IPS-20b (cell line): ENCODE measurements at regions not wholly inside any gene's neighbourhood (a gene's known extent, or its start where the extent isn't known, plus 50 kb on each side); places are given as distances from the start of the nearest gene placed in this dataset.
"Not testable (repeated sequence)": the region's sequence is repeated elsewhere in the genome, so short reads cannot be mapped to it uniquely, and the experiment has no call there.

Experiments
- H3K27ac ChIP-seq: one replicate; pipeline ENCODE4 v1.5.1; 2013; ENCODE audit warnings: low read length
- H3K27me3 ChIP-seq: 2 replicates; pipeline ENCODE4 v1.6.1; 2013; ENCODE audit warnings: mild to moderate bottlenecking, low read length, inconsistent platforms; ENCODE audit not compliant: insufficient read depth
- H3K36me3 ChIP-seq: 2 replicates; pipeline ENCODE4 v1.6.1; 2013; ENCODE audit warnings: low read depth, mild to moderate bottlenecking, inconsistent platforms, low read length, moderate library complexity; ENCODE audit not compliant: insufficient read depth
- H3K4me1 ChIP-seq: 2 replicates; pipeline ENCODE4 v1.6.1; 2013; ENCODE audit warnings: mild to moderate bottlenecking, control low read depth, inconsistent platforms, low read length, moderate library complexity; ENCODE audit not compliant: insufficient read depth
- H3K4me3 ChIP-seq: 2 replicates; pipeline ENCODE4 v1.5.1; 2013; ENCODE audit warnings: mild to moderate bottlenecking, low read length, inconsistent platforms
- H3K9ac ChIP-seq: 2 replicates; pipeline ENCODE4 v1.6.1; 2013; ENCODE audit warnings: low read depth, mild to moderate bottlenecking, inconsistent platforms, low read length, moderate library complexity
- H3K9me3 ChIP-seq: 2 replicates; pipeline ENCODE4 v1.6.1; 2013; ENCODE audit warnings: mild to moderate bottlenecking, low read depth, low read length, inconsistent platforms; ENCODE audit not compliant: insufficient read depth

DNA sequence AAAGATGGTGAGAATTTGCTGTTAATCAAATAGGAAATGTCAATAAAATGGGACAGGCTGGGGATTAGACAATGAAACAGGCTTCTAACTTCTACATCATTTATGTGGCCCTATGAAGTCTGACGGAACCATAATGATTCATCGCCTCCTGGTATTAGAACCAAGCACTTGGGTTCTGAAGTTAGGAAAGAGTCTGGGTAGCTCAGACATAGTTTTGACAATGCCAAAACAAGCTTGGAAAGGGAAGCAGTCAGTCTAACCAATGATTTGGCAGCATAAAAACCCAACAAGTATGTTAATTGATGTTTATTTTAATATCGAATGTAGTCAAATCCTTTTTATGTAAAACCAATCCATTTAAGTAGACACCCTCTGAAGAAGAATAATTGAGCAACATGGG, 160.8 kb upstream of the RSPO3 start:
- Histone ChIP-seq H3K9ac (no peak overlapping the region), H3K27me3 (no peaks in the 10 kb centered on the region), H3K27ac (no peak overlapping the region), H3K4me3 (no peak overlapping the region), H3K36me3 (no peaks in the 10 kb centered on the region), H3K9me3 (no peaks in the 10 kb centered on the region), H3K4me1 (no peaks in the 10 kb centered on the region)

DNA sequence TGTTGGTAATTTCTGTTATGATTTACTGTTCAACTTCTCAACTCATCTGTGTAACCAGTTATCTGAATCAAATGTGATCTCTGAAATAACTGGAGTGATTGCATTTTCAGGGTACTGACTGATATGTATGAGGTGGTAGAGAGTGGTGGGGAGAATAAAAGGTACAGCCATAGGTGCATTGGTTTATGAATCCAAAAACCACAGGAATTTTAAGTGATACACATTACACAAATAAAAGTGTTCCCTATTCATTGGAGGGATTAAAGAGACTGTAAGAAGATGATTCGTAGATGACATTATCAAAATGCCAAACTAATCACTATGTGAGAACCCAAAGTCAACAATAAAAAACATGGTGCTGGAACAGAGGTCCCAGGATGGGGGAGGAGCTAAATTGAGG, 158.7 kb upstream of the RSPO3 start:
- Histone ChIP-seq H3K27me3 (no peaks in the 10 kb centered on the region), H3K4me3 (no peak overlapping the region), H3K36me3 (no peaks in the 10 kb centered on the region), H3K27ac (no peak overlapping the region), H3K9me3 (no peaks in the 10 kb centered on the region), H3K9ac (no peak overlapping the region), H3K4me1 (peaks cover 8% of the 10 kb centered on the region; the same call in 1 of the 2 replicates)

DNA sequence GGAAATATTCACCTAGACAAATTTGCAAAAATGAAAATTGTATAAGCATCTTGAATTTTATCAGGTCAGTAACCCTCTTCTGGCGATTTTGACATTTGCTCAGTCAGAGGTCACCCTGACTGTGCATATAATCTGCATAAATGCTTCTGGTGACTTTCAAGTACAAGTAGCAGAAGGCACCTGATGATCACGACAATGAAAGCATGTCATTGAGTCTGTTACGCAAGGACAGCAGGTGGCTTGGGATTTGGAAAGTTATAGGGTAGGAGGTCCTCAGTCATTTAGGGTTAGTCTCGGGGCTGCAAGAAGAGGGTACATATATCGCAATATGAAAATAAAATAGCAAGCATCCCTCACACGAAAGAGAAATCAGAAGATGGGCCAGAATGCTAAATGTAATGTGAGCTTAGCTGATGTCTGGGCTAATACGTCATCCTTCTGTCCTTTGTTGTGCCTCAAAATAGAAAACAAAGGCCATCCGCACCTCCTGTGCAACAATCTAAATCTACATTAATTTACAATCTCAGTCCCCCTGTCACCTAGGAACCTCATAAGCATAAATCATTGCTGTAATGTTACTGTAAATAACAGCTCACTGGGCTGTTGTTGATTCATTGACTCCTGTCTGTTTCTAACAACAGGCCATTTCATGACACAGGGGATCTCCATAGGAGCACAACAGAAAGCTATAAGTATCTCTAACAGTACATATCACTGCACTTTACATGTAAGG, 155.2 kb upstream of the RSPO3 start:
- Histone ChIP-seq H3K4me1 (peaks cover 8% of the 10 kb centered on the region; the same call in 1 of the 2 replicates), H3K27ac (no peak overlapping the region), H3K4me3 (no peak overlapping the region; the same call in 1 of the 2 replicates), H3K9ac (no peak overlapping the region), H3K27me3 (no peaks in the 10 kb centered on the region), H3K9me3 (no peaks in the 10 kb centered on the region), H3K36me3 (no peaks in the 10 kb centered on the region)

DNA sequence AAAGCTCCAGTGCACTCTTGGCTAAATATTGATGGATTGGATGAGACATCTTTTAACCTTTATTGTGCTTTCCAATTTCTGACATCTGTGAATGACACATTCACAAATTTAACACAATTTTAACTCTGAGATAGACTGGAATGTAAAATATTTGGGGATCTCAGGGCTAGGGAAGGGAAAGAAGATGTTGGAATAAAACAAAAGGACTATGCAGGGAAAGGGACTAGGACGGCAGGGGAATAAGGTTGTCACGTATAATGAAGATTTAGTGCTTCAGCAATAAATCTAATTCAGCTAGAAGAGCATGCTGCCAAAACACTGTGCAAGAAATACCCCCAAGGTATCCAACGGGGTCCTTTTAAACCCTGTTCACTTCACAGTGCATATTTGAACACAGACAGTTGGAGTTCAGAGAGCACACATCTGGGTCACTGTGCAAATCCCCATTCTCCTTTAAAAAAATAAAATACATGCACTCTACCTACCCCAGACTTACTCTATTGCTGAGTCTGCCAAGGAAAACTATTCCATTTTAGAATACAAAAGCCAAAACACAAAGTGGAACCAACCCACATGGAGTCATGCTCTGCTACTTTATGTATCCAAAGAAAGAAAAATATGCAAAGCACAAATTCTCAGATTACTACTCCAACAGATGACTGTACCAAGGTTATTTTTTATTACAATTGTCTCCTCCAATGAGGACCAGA, 151.0 kb upstream of the RSPO3 start:
- H3K4me3 ChIP-seq: no peak overlapping the region
- peaks cover 8% of the 10 kb centered on the region; the same call in 1 of the 2 replicates for H3K4me1 ChIP-seq
- no peaks in the 10 kb centered on the region for H3K27me3 ChIP-seq
- no peaks in the 10 kb centered on the region for H3K36me3 ChIP-seq
- no peaks in the 10 kb centered on the region for H3K9me3 ChIP-seq
- no peak overlapping the region for H3K9ac ChIP-seq
- H3K27ac ChIP-seq: no peak overlapping the region

DNA sequence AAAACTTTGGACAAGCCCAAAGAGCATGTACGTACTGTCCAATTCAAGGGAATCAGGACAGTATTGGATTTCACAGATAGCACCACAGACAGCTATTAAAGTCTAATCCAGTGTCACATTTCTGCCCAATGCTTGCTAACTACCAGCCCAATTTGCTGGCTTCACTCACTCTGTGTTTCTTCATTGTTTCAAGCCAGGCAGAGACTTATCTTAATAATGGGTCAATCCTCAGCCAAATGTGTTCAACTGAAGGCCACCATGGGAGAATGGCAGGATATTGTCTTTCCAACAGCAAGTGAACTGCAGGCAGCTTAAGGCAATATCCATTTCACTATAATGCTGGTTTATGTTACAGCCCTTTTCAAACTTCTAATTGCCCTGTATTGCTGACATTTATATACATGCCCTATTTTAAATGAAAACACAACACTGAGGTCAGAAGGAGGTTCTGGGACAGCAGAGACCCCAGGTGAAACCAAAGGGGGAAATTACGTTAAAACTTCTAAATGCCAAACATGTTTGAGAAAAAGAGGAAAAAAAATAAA, 142.1 kb upstream of the RSPO3 start:
- H3K4me1 ChIP-seq: no peaks in the 10 kb centered on the region

DNA sequence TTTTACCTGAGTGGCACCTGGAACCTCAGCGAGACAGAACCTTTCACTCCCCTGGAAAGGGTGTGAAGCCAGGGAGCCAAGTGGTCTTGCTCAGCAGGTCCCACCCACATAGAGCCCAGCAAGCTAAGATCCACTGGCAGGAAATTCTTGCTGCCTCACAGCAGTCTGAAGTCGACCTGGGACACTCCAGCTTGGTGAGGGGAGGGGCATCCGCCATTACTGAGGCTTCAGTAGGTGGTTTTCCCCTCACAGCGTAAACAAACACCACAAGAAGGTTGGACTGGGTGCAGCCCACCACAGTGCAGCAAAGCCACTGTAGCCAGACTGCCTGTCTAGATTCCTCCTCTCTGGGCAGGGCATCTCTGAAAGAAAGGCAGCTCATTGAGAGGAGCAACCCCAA, 134.7 kb upstream of the RSPO3 start:
- H3K9ac ChIP-seq: no peak overlapping the region
- no peaks in the 10 kb centered on the region for H3K27me3 ChIP-seq
- H3K36me3 ChIP-seq: no peaks in the 10 kb centered on the region
- H3K27ac ChIP-seq: no peak overlapping the region
- no peak overlapping the region for H3K4me3 ChIP-seq
- no peaks in the 10 kb centered on the region for H3K4me1 ChIP-seq
- no peaks in the 10 kb centered on the region; the same call in 1 of the 2 replicates for H3K9me3 ChIP-seq

More for the DNA sequence above, 142.1 kb upstream of the RSPO3 start:
- Histone ChIP-seq H3K27ac (no peak overlapping the region), H3K9ac (no peak overlapping the region), H3K4me3 (no peak overlapping the region), H3K36me3 (no peaks in the 10 kb centered on the region), H3K9me3 (no peaks in the 10 kb centered on the region), H3K27me3 (no peaks in the 10 kb centered on the region)

DNA sequence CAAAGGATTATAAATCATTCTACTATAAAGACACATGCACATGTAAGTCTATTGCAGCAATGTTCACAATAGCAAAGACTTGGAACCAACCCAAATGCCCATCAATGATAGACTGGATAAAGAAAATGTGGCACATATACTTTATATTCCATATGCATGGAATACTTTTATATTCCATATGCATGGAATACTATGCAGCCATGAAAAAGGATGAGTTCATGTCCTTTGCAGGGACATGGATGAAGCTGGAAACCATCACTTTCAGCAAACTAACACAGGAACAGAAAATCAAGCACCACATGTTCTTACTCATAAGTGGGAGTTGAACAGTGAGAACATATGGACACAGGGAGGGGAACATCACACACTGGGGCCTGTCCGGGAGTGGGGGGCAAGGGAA, 130.3 kb upstream of the RSPO3 start:
- H3K27ac ChIP-seq, H3K36me3 ChIP-seq, H3K4me1 ChIP-seq, H3K27me3 ChIP-seq, H3K9ac ChIP-seq, H3K4me3 ChIP-seq, H3K9me3 ChIP-seq: not testable (repeated sequence)

DNA sequence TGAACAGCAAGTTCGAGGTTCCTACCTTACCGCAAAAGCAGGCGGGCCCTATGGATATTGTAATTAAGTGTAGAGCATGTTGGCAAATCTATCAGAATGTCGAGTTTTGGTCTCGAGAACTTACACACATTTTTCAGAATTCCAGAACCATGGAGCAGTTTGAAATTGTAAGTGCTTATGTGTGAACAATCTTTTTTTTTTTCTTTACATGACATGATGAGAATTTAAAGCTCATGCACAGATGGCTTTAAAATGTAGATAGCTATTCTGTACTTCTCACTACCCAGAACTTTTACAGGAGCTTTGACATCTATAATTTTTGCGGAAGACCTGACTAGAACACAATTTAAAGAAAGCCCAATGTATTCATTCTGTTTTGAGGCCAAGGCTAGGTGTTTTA, 117.8 kb upstream of the RSPO3 start:
- Histone ChIP-seq H3K9ac (no peak overlapping the region), H3K27ac (no peak overlapping the region), H3K4me1 (no peaks in the 10 kb centered on the region), H3K4me3 (no peak overlapping the region), H3K9me3 (no peaks in the 10 kb centered on the region), H3K27me3 (no peaks in the 10 kb centered on the region), H3K36me3 (no peaks in the 10 kb centered on the region)

DNA sequence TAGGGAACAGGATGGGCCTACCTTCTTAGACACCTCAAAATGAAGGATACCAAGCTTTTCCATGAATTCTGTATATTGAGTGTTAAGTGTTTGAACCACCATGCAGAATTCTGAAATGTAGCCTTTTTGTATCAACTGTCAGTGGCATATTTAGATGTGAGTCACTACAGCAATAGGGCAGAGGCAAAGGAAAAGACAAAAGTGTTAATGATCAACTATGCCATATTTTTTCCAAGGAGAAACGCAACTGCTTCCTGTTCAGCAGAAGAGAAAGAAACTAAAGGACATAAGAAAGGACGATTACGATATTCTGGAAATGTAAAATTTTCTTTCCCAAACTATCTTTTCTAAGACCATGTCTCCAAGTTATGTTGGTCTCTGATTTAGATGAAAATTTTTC, 104.6 kb upstream of the RSPO3 start:
- peaks cover 4% of the 10 kb centered on the region; the same call in 1 of the 2 replicates for H3K4me1 ChIP-seq
- no peak overlapping the region for H3K9ac ChIP-seq
- H3K36me3 ChIP-seq: no peaks in the 10 kb centered on the region
- no peak overlapping the region for H3K4me3 ChIP-seq
- no peaks in the 10 kb centered on the region for H3K9me3 ChIP-seq
- no peaks in the 10 kb centered on the region for H3K27me3 ChIP-seq
- H3K27ac ChIP-seq: no peak overlapping the region

DNA sequence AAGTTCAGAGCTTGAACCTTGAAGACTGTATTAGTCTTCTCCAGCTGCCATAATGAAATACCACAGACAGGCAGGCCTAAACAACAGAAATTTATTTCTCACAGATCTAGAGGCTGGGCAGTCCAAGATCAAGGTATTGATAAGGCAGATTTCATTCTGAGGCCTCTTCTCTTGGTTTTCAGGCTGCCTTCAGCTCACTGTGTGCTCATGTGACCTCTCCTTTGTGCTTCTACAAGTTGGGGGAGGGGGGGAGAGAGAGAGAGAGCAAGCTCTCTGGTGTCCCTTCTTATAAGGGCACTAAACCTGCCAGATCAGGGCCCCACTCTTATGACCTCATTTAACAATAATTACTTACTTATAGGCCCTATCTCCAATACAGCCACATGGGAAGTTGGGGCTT, 102.6 kb upstream of the RSPO3 start:
- peaks cover 4% of the 10 kb centered on the region; the same call in 1 of the 2 replicates for H3K4me1 ChIP-seq
- H3K4me3 ChIP-seq: no peak overlapping the region
- no peaks in the 10 kb centered on the region for H3K27me3 ChIP-seq
- H3K36me3 ChIP-seq: no peaks in the 10 kb centered on the region
- H3K9me3 ChIP-seq: no peaks in the 10 kb centered on the region
- no peak overlapping the region for H3K9ac ChIP-seq
- H3K27ac ChIP-seq: no peak overlapping the region

DNA sequence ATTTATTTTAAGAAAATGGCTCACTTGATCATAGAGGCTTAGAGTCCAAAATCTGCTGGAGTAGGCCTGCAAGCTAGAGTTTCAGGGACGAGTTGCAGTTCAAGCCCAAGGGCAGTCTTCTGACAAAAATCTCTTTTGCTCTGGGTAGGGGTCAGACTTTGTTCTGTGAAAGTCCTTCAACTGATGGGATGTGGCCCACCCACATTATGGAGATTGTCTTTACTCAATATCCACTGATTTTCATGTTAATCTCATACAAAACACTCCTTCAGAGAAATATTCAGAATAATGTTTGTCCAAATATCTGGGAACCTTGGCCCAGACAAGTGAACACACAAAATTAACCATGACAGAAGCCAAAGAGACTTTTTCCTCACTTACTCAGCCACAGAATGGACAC, 98.6 kb upstream of the RSPO3 start:
- Histone ChIP-seq H3K4me1 (peaks cover 4% of the 10 kb centered on the region; the same call in 1 of the 2 replicates), H3K9ac (no peak overlapping the region), H3K9me3 (no peaks in the 10 kb centered on the region), H3K27me3 (no peaks in the 10 kb centered on the region), H3K36me3 (no peaks in the 10 kb centered on the region), H3K27ac (no peak overlapping the region), H3K4me3 (no peak overlapping the region)

DNA sequence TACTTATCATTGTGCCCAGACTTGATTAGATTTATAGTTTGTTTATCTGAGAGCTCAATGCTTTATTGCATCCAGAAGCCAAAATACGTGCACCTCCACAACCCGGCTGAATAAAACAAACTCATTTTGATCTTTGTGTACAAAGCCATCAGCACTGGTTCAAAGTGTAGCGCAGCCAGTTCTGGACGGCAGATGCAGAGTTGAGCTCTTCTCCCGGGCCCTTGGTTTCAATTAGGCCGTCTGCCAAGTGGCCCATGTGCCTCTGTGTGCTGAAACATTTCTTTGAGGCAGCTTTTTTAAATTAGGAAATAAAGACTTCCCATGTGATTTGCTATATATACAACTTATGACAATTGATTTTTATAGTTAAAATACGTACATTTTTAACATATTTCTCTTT, 96.2 kb upstream of the RSPO3 start:
- no peak overlapping the region for H3K4me3 ChIP-seq

More for the DNA sequence above, 96.2 kb upstream of the RSPO3 start:
- no peaks in the 10 kb centered on the region for H3K36me3 ChIP-seq
- no peaks in the 10 kb centered on the region for H3K9me3 ChIP-seq
- H3K27me3 ChIP-seq: no peaks in the 10 kb centered on the region
- H3K4me1 ChIP-seq: no peaks in the 10 kb centered on the region; the same call in 1 of the 2 replicates
- no peak overlapping the region for H3K27ac ChIP-seq
- no peak overlapping the region for H3K9ac ChIP-seq
